ENCODE measurements at regions not wholly inside any gene's neighbourhood (a gene's known extent, or its start where the extent isn't known, plus 50 kb on each side); places are given as distances from the start of the nearest gene placed in this dataset.

DNA sequence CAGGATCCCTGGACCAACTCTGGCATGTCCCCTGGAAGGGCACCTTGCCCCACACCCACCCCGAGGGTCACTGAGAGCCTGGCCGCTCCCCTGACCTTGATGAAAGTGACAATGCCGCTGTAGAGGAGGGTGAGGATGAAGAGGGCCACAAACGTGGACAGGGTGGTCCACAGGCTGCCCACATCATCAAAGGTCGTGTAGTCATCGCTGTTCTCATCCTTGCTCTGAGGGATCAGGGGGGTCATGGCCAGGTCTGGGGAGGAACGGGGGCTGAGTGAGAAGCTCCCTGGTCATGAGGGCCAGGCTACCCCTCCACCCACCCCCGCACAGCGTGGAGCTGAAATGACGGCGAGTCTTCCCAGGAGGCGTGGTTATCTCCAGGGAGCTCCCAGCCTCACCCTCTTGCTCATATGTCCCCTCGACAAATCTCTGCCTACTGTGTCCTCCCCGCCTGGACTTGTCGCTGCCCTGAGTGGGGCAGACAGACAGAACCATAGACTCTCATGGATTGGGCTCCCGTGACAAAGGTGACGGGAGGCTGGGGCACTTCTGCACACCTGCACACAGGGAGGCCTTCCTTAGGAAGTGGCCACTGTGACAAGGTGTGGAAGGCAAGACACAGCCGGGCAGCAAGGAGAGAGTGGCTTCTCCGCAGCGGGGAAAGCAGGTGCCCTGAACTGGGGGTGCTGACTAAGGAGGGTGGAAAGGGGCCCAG lies 311.1 kb downstream of the TMEM121 start:
- no peaks in the 10 kb centered on the region for H3K9me3 ChIP-seq (ENCODE audit: low read depth, low read length)
- no peaks in the 10 kb centered on the region for H3K36me3 ChIP-seq (ENCODE audit: insufficient read depth, low read length)
- no peak overlapping the region for H3K9ac ChIP-seq (ENCODE audit: insufficient read length)
- DNase-seq (ENCODE audit: low read depth, low spot score) = no peak
- H3K27ac ChIP-seq = no peak overlapping the region
- no peak for TF ChIP-seq FOXP2 (optimal IDR thresholded peaks at IDR 0.05; ENCODE audit: control extremely low read depth, extremely low read length, insufficient read depth)
- no peak overlapping the region for H3K4me3 ChIP-seq

- no peak overlapping the region for H3K4me3 ChIP-seq
- H3K27ac ChIP-seq = no peak overlapping the region
- H3K9ac ChIP-seq (ENCODE audit: insufficient read length) = no peak overlapping the region
- H3K36me3 ChIP-seq (ENCODE audit: insufficient read depth, low read length) = no peaks in the 10 kb centered on the region
- no peaks in the 10 kb centered on the region for H3K9me3 ChIP-seq (ENCODE audit: low read depth, low read length)
- TF ChIP-seq POLR2AphosphoS5 (IDR thresholded peaks at IDR 0.05; ENCODE audit: borderline replicate concordance, low read depth, low read length) (no peak), EZH2 (IDR thresholded peaks at IDR 0.05) (no peak), FOXP2 (optimal IDR thresholded peaks at IDR 0.05; ENCODE audit: control extremely low read depth, extremely low read length, insufficient read depth) (no peak)
- DNase-seq (ENCODE audit: low read depth, low spot score) = no peak
Observed at GRCh38 chr14:105838107-105838506, 311.7 kb downstream of the TMEM121 start.

DNA sequence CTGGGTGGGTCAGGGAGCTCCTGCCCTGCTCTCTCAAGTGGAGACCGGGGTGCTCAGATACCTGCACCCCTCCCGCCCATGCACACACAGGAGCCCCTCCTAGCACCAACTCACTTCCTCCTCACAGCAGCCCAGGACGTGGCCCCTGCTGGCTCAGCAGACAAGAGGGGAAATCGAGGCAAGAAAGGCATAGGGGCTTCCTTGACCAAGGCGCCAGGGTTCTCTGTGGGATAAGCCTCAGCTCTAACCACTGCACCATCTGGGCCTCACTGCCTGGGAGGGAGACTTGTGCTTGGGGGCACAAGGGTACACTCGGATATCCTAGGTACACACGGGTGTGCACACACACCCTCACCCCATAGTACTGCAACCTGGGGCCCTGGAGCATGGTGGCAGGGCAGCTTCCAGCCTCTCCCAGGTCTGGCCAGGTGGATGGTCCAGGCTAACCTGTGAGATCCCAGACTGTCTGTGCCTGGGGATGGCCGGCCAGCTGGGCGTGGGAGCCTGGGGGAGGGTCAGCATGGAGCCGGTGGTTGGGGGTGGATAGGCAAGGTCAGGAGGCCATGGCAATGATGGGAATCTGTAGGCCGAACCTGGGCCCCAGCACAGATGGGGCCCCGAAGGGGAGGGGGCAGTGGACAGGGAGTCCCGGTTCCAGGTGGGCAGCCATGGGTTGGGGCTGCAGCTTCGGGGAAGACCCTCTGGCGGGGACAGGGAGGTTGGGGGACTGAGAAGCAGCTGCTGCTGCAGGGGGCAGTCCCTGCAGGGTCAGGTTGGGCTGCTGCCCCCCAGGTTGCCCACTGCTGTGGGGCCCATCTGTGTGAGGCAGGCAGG lies 312.4 kb downstream of the TMEM121 start:
- H3K27ac ChIP-seq = no peak overlapping the region
- DNase-seq (ENCODE audit: low read depth, low spot score) = no peak
- no peak overlapping the region for H3K9ac ChIP-seq (ENCODE audit: insufficient read length)
- no peak for TF ChIP-seq EZH2 (IDR thresholded peaks at IDR 0.05)
- no peak for TF ChIP-seq FOXP2 (optimal IDR thresholded peaks at IDR 0.05; ENCODE audit: control extremely low read depth, extremely low read length, insufficient read depth)
- no peak for TF ChIP-seq POLR2AphosphoS5 (IDR thresholded peaks at IDR 0.05; ENCODE audit: borderline replicate concordance, low read depth, low read length)
- H3K9me3 ChIP-seq (ENCODE audit: low read depth, low read length) = no peaks in the 10 kb centered on the region
- H3K36me3 ChIP-seq (ENCODE audit: insufficient read depth, low read length) = no peaks in the 10 kb centered on the region
- no peak overlapping the region for H3K4me3 ChIP-seq

DNA sequence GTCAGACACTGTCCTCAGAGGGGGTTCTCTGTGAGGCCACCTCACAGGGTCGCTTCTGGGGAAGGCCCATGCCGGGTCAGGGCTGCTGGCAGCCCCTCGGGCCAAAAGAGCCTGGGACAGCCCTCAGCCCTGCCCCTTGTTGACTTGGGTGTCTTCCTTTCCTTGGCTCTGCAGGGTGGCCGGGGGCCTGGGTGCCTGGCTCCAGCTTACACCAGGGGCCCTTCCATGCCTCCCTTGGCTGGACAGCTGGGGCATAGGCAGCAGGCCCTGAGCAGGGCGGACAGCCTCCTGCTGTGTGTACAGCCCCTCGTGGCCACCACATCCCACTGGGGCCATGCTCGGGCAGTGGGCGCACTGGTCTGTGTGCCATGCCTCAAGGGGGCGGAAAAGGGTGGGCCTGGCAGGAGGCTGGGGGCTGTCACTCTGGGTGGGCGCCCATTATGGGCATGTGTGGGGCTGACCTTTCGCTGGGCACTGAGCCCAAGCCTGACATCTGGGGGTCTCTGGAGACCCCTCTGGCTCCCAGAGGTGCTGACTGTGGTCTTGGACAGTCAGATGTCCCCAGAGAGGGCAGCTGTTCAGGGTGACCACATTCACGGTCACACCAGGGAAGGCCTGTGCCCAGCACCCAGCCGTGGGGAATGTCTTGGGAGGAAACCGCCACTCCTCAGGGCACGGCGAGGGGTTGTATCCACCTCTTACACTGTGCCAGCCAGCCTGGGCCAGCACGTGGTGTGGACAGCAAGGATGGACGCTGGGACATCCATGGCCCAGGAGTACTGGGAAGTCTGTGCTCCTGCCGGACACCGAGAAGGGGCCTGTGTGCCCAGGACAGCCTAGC lies 313.3 kb downstream of the TMEM121 start:
- TF ChIP-seq FOXP2 (optimal IDR thresholded peaks at IDR 0.05; ENCODE audit: control extremely low read depth, extremely low read length, insufficient read depth) (no peak), EZH2 (IDR thresholded peaks at IDR 0.05) (no peak), POLR2AphosphoS5 (IDR thresholded peaks at IDR 0.05; ENCODE audit: borderline replicate concordance, low read depth, low read length) (no peak)
- Histone ChIP-seq H3K27ac (no peak overlapping the region), H3K36me3 (ENCODE audit: insufficient read depth, low read length) (no peaks in the 10 kb centered on the region), H3K9ac (ENCODE audit: insufficient read length) (no peak overlapping the region), H3K9me3 (ENCODE audit: low read depth, low read length) (no peaks in the 10 kb centered on the region), H3K4me3 (no peak overlapping the region)
- DNase-seq (ENCODE audit: low read depth, low spot score) = no peak

GRCh38 chr14:105840266-105841021 lies 314.1 kb downstream of the TMEM121 start:
- Histone ChIP-seq H3K9ac (ENCODE audit: insufficient read length) (no peak overlapping the region), H3K36me3 (ENCODE audit: insufficient read depth, low read length) (no peaks in the 10 kb centered on the region), H3K9me3 (ENCODE audit: low read depth, low read length) (no peaks in the 10 kb centered on the region), H3K27ac (no peak overlapping the region), H3K4me3 (no peak overlapping the region)
- DNase-seq (ENCODE audit: low read depth, low spot score) = no peak
- TF ChIP-seq EZH2 (IDR thresholded peaks at IDR 0.05) (no peak), FOXP2 (optimal IDR thresholded peaks at IDR 0.05; ENCODE audit: control extremely low read depth, extremely low read length, insufficient read depth) (no peak), POLR2AphosphoS5 (IDR thresholded peaks at IDR 0.05; ENCODE audit: borderline replicate concordance, low read depth, low read length) (no peak)

DNA sequence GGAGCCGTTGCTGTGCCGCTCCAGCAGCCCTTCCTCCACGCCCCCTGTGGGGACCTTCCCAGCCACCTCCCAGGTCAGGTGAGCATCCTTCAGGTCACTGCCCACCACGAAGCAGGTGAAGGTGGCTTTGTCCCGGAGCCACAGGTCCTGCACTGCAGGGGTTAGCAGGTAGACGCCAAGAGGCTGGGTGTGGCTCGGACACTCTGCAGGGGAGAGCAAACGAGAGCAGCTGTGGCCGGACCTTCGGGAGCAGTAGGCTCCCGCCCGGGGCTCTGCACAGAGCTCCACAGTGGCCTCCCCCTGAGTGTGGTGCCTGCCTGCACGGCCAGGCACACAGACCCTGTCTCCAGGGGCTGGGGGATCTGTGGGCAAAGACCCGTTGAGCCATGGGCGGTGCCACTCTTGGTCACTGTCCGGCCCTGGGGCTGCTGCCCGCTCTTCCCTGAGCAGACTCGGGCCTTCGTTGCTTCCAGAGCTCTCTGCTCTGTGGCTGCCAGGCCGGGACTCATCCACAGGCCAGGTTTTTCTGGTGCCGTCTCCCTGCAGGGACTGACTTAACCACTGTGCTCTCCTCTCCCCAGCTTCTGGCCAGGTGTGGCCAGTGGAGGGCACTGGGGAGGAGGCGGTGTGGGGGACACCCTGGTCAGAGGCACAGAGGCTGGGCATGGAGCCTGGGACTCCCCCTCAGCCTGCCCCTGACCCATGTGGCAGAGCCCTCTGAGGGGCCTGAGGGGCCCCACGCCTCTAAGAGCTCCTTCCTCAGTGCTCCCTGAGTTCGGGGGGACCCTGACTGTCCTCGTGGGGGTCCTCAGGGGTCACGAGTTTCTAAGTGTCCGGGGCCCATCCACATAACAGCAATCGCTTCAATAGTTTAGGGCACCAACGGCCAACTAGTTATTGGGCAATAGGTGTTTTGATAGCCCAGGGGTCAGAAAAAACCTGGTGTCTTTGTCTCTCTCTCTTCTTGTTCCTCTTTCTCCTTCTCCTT lies 314.9 kb downstream of the TMEM121 start:
- Histone ChIP-seq H3K9me3 (ENCODE audit: low read depth, low read length) (no peaks in the 10 kb centered on the region), H3K9ac (ENCODE audit: insufficient read length) (no peak overlapping the region), H3K4me3 (no peak overlapping the region), H3K36me3 (ENCODE audit: insufficient read depth, low read length) (no peaks in the 10 kb centered on the region), H3K27ac (no peak overlapping the region)
- DNase-seq (ENCODE audit: low read depth, low spot score) = no peak
- TF ChIP-seq EZH2 (IDR thresholded peaks at IDR 0.05) = no peak
- no peak for TF ChIP-seq FOXP2 (optimal IDR thresholded peaks at IDR 0.05; ENCODE audit: control extremely low read depth, extremely low read length, insufficient read depth)
- no peak for TF ChIP-seq POLR2AphosphoS5 (IDR thresholded peaks at IDR 0.05; ENCODE audit: borderline replicate concordance, low read depth, low read length)

DNA sequence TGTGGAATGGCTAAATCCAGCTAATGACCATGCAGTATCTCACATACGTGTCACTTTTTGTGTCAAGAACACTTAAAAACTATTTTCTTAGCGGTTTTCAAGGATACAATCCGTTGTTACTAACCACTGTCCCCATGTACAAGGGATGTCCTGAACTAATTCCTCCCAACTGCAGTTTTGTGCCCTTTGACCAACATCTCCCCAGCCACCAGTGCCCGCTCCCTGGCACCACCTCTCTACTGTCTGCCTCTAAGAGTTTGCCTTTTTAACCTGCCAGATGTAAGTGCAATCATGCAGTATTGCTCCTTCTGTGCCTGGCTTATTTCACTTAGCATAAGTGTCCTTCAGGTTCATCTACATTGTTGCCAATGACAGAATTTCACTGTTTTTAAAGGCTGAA lies 315.7 kb downstream of the TMEM121 start:
- Histone ChIP-seq H3K36me3 (ENCODE audit: insufficient read depth, low read length) (no peaks in the 10 kb centered on the region), H3K9ac (ENCODE audit: insufficient read length) (no peak overlapping the region), H3K27ac (no peak overlapping the region), H3K4me3 (no peak overlapping the region), H3K9me3 (ENCODE audit: low read depth, low read length) (no peaks in the 10 kb centered on the region)
- no peak for DNase-seq (ENCODE audit: low read depth, low spot score)
- no peak for TF ChIP-seq POLR2AphosphoS5 (IDR thresholded peaks at IDR 0.05; ENCODE audit: borderline replicate concordance, low read depth, low read length)

All from SK-N-MC (cell line).